ENCODE measurements at regions not wholly inside any gene's neighbourhood (a gene's known extent, or its start where the extent isn't known, plus 50 kb on each side); places are given as distances from the start of the nearest gene placed in this dataset.

DNA sequence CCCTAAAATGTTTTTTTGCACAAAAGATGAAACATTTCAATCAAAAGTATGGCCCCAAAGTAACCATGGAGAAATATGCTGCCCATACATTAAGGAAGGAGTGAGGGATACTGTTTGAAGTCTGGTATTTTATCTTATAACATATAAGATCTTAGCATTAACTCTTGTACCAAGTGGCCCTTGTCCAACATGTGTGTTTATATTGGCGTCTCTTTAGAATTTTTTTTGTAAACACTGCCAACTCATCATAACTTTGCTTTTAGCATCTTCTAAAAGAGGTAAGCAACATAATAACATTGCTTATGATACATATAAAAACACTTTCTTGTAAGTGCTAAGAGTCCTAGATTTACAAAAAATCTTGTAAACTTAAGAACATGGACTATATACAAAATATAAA is 419.7 kb downstream of the ADAMTS20 start:
- ChIA-PET CTCF (no interaction called here), POLR2A (ENCODE audit: unreplicated experiment) (no interaction called here)
- BruUV-seq (replicated peaks) = no TSS peak
- no peaks in the 10 kb centered on the region for H3K4me1 ChIP-seq (ENCODE audit: insufficient read depth, low read length)
- no peaks in the 10 kb centered on the region for H3K36me3 ChIP-seq (ENCODE audit: low read depth, low read length)
- no peaks in the 10 kb centered on the region for H3K79me2 ChIP-seq (ENCODE audit: low read length)
- H2AFZ ChIP-seq (ENCODE audit: low read length) = no peak overlapping the region
- no peak overlapping the region for H3K4me3 ChIP-seq (ENCODE audit: low read length)
- DNase-seq (no peak), ATAC-seq (no peak)
- no peaks in the 10 kb centered on the region for H3F3A ChIP-seq (ENCODE audit: low read length, unreplicated experiment)
- H3K9ac ChIP-seq (ENCODE audit: low read length) = no peak overlapping the region
- no peak overlapping the region for H3K27ac ChIP-seq (ENCODE audit: low read length)
- no peak overlapping the region for H3K4me2 ChIP-seq (ENCODE audit: low read length)
- H4K20me1 ChIP-seq (ENCODE audit: low read length) = no peaks in the 10 kb centered on the region
- TF ChIP-seq EZH2 (IDR thresholded peaks at IDR 0.05; ENCODE audit: low read length, unreplicated experiment) (no peak), EZH2phosphoT487 (IDR thresholded peaks at IDR 0.05; ENCODE audit: borderline replicate concordance, low read length) (no peak)
- TF ChIP-seq, protein P1, sequence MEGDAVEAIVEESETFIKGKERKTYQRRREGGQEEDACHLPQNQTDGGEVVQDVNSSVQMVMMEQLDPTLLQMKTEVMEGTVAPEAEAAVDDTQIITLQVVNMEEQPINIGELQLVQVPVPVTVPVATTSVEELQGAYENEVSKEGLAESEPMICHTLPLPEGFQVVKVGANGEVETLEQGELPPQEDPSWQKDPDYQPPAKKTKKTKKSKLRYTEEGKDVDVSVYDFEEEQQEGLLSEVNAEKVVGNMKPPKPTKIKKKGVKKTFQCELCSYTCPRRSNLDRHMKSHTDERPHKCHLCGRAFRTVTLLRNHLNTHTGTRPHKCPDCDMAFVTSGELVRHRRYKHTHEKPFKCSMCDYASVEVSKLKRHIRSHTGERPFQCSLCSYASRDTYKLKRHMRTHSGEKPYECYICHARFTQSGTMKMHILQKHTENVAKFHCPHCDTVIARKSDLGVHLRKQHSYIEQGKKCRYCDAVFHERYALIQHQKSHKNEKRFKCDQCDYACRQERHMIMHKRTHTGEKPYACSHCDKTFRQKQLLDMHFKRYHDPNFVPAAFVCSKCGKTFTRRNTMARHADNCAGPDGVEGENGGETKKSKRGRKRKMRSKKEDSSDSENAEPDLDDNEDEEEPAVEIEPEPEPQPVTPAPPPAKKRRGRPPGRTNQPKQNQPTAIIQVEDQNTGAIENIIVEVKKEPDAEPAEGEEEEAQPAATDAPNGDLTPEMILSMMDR (conservative IDR thresholded peaks at IDR 0.05; ENCODE audit: low read depth, low read length) = no peak
- intact Hi-C loops (cut with micrococcal nuclease) = no loop called here
- no peaks in the 10 kb centered on the region for H3K9me3 ChIP-seq (ENCODE audit: low read length)
- H3K27me3 ChIP-seq (ENCODE audit: low read length) = no peaks in the 10 kb centered on the region
- no peaks in the 10 kb centered on the region for H3K9me2 ChIP-seq (replicated peaks; ENCODE audit: low read length)

DNA sequence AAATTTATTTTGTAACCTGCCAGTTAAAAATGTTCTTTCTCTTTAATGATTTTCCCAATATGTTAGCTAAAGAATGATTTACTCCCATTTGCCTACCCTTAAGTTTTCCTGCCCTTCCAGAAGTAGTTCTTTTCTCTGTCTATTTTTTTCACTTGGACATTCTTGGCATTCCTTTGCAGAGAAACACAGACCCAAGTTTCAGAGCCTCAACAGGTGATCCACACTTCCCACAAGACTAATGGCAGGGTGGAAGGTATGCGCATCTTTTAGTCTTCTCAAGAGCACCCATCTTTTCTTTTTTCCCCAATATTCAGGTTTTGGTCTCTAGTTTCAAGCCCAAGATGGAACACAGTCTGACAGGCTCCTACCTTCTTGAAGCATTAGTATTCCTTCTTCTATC is 420.7 kb downstream of the ADAMTS20 start:
- intact Hi-C loops (cut with micrococcal nuclease) = no loop called here
- Histone ChIP-seq H3K27ac (ENCODE audit: low read length) (no peak overlapping the region), H3K9me3 (ENCODE audit: low read length) (no peaks in the 10 kb centered on the region), H3F3A (ENCODE audit: low read length, unreplicated experiment) (no peaks in the 10 kb centered on the region), H3K9ac (ENCODE audit: low read length) (no peak overlapping the region), H3K9me2 (replicated peaks; ENCODE audit: low read length) (no peaks in the 10 kb centered on the region), H3K4me2 (ENCODE audit: low read length) (no peak overlapping the region), H3K4me1 (ENCODE audit: insufficient read depth, low read length) (no peaks in the 10 kb centered on the region), H3K79me2 (ENCODE audit: low read length) (no peaks in the 10 kb centered on the region), H3K36me3 (ENCODE audit: low read depth, low read length) (no peaks in the 10 kb centered on the region), H3K27me3 (ENCODE audit: low read length) (no peaks in the 10 kb centered on the region), H2AFZ (ENCODE audit: low read length) (no peak overlapping the region), H4K20me1 (ENCODE audit: low read length) (no peaks in the 10 kb centered on the region), H3K4me3 (ENCODE audit: low read length) (no peak overlapping the region)
- ATAC-seq (no peak), DNase-seq (no peak)
- BruUV-seq (replicated peaks) = no TSS peak
- CTCF ChIA-PET = no interaction called here
- POLR2A ChIA-PET (ENCODE audit: unreplicated experiment) = no interaction called here
- TF ChIP-seq EZH2phosphoT487 (IDR thresholded peaks at IDR 0.05; ENCODE audit: borderline replicate concordance, low read length) = no peak
- TF ChIP-seq, protein P1 (conservative IDR thresholded peaks at IDR 0.05; ENCODE audit: low read depth, low read length) = no peak
- no peak for TF ChIP-seq EZH2 (IDR thresholded peaks at IDR 0.05; ENCODE audit: low read length, unreplicated experiment)

DNA sequence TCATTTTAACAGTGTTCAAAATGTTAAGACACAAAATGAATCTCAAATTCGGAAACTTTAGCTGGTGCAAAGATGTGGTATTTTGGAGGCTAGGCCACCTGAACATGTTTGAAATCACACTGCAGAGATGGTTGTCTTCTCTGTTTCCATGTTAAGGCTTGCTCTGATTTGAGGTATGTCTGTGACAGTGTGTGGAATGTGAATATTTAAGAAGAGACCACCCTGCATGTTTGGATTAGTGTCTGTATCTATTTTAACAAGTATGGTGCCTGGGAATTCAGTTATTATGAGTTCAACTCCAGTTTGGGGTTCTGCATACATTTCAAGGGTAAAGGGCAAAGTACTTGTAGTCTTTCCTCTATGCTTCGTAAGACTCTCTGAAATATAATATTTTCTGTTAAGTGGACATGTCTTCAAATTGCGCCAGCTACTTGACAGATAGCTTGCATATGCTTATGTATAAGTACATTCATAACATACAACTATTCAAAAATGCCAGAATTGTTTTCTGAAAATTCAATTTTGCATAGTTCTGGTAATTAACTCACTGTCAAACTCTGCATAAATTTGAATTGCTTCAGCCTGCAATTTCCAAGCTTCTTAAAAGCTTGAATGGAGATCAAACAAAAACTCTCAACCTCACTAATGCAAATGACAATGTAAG is 424.0 kb downstream of the ADAMTS20 start:
- Histone ChIP-seq H3K9me3 (ENCODE audit: low read length) (no peaks in the 10 kb centered on the region), H3K27me3 (ENCODE audit: low read length) (no peaks in the 10 kb centered on the region), H3K9me2 (replicated peaks; ENCODE audit: low read length) (no peaks in the 10 kb centered on the region), H3F3A (ENCODE audit: low read length, unreplicated experiment) (no peaks in the 10 kb centered on the region), H3K4me2 (ENCODE audit: low read length) (no peak overlapping the region), H3K9ac (ENCODE audit: low read length) (no peak overlapping the region), H2AFZ (ENCODE audit: low read length) (no peak overlapping the region), H3K27ac (ENCODE audit: low read length) (no peak overlapping the region), H3K79me2 (ENCODE audit: low read length) (no peaks in the 10 kb centered on the region), H3K4me3 (ENCODE audit: low read length) (no peak overlapping the region), H4K20me1 (ENCODE audit: low read length) (no peaks in the 10 kb centered on the region), H3K4me1 (ENCODE audit: insufficient read depth, low read length) (no peaks in the 10 kb centered on the region), H3K36me3 (ENCODE audit: low read depth, low read length) (no peaks in the 10 kb centered on the region)
- ChIA-PET CTCF (no interaction called here), POLR2A (ENCODE audit: unreplicated experiment) (no interaction called here)
- no peak for TF ChIP-seq EZH2 (IDR thresholded peaks at IDR 0.05; ENCODE audit: low read length, unreplicated experiment)
- no peak for TF ChIP-seq EZH2phosphoT487 (IDR thresholded peaks at IDR 0.05; ENCODE audit: borderline replicate concordance, low read length)
- TF ChIP-seq, protein P1 (conservative IDR thresholded peaks at IDR 0.05; ENCODE audit: low read depth, low read length) = no peak
- DNase-seq (no peak), ATAC-seq (no peak)
- intact Hi-C loops (cut with micrococcal nuclease) = no loop called here
- BruUV-seq (replicated peaks) = no TSS peak

All from PC-3 (cell line).